ENCODE measurements at regions not wholly inside any gene's neighbourhood (a gene's known extent, or its start where the extent isn't known, plus 50 kb on each side); places are given as distances from the start of the nearest gene placed in this dataset.

DNA sequence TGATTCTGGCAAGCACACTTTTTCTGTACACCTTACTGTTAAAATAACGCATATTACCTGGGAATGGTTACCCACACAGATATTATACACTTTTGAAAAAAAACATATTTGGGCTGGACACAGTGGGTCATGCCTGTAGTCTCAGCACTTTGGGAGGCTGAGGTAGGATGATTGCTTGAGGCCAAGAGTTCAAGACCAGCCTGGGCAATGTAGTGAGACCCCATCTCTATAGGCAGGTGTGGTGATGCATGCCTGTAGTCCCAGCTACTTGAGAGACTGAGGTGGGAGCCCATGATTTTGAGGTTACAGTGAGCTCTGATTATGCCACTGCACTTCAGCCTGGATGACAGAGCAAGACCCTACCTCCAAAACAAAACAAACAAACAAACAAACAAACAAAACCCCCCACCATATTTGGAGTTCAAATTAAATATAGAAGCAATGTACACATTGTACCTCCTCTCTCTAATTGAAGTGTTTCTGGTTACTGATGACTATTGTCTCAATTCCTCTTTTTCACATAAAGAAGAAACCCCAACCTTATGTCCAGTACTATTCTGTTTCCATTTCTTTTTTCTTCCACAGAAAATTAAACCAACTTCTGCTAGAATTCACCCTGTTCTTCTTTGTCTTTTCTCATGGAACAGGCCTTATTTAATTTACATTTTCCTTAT is 152.6 kb upstream of the UMPS start:
- no peak for DNase-seq (ENCODE audit: low spot score)

DNA sequence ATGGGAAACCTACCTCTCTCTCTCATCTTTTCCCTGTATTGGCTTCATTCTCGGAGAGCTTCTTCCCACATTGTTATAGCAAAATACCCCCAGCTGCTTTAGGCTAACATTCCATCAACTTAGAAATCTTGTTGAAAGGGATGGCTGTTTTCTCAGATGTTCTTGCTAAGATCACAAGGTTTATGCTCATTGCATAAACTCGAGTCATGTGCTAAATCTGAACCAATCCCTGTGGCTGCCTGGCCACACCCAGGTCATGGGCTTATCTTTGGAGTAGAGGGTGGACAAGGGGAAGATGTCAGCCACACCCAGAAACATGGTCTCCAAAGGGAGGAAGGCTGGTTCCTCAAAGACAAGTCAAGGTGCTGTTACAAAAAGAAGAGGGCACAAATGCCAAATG is 150.6 kb upstream of the UMPS start:
- no peak for DNase-seq (ENCODE audit: low spot score)

DNA sequence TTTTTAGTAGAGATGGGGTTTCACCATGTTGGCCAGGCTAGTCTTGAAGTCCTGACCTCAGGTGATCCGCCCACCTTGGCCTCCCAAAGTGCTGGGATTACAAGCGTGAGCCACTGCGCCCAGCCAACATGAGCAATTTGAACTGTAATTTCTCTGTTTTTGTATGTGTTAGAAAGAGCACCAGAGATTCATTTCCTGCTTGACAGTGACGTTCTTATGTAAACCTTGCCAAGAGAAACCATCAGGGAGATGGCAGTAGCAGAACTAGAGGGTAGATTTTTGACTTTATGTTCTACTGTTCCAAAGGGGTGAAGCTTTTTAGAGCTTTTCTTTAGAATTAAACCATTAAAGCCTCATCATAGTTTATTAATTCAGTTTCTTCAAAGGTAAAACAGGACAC is 148.1 kb upstream of the UMPS start:
- DNase-seq (ENCODE audit: low spot score): no peak

DNA sequence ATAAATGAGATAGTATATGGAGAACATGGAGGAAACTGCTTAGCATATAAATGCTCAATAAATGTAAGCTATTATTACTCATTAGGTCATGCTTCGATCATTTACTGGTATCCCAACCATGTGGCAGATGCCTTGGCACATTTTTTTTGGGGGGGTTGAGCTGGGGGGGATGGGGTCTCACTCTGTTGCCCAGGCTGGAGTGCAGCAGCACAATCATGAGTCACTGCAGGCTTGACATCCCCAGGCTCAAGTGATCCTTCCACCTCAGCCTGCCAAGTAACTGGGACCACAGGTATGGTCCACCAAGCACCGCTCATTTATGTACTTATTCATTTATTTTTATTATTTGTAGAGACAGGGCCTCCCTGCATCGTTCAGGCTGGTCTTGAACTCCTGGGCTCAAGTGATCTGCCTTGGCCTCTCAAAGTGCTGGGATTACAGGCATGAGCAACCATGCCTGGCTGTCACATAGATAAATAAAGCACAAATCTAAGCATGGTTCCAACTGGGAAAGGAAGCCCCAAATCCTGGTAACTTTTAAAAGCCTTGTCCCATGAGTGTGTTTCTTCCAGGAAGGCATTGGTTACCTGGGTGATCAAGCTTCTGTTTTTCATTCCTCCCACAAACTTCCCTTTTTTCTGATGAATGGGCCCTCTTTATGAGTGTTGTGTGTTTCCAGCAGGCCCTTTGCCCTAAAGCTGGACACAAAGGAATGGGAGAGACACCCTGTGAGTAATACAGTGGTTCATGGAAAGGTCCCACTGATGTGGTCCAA is 147.4 kb upstream of the UMPS start:
- no peak for DNase-seq (ENCODE audit: low spot score)

DNA sequence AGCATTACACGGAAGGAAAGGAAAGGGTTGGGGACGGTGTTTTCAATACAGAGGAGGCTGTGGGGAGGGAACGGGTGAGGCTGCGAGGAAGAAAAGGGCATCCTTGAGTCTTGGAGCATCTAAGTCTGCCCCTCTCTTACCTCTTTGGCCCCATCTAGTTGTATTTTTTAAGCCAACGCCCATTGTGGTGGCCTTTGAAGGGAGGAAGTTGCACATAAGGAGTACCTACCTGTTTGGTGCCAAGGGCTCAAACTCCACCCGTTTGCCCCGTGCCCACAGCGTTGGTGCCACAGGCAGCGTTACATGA is 146.1 kb upstream of the UMPS start:
- no peak for DNase-seq (ENCODE audit: low spot score)

DNA sequence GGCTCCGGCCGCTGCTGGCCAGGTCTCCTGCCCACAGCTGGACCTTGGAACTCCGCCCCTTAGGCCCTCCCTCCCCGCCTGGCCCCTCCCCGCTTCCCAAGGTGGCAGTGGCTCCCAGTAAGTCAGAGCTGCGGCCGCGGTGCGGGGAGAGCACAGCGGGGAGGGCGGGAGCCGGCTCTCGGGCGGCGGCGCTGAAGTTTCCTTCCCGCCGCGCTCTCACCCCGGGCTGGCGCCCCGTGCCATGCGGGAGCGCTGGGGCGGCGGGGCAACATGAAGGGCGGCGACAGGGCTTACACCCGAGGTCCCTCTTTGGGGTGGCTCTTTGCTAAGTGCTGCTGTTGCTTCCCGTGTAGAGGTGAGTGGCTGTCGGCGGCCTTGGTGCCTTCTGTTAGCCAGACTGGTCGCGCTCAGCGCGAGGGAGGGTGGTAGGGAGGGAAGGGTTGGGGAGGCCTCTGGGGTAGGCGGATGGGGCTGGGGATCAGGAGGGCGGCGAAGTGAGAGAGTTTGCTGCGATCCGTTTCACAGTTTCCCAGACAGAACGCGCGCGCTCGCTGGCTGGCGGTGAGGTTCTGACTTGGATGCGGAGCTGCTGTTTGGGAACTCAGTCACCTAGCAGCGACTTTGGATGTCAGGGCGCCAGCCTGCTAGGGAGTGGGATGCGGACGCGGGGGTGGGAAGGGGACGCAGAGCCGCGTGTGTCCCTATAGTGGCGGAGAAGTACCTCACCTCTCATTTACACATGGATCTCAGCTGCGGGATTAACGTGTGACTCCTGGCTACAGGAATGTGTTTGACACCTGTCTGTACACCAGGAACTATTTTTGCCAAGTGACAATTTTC is 145.5 kb upstream of the UMPS start:
- no peak for DNase-seq (ENCODE audit: low spot score)

DNA sequence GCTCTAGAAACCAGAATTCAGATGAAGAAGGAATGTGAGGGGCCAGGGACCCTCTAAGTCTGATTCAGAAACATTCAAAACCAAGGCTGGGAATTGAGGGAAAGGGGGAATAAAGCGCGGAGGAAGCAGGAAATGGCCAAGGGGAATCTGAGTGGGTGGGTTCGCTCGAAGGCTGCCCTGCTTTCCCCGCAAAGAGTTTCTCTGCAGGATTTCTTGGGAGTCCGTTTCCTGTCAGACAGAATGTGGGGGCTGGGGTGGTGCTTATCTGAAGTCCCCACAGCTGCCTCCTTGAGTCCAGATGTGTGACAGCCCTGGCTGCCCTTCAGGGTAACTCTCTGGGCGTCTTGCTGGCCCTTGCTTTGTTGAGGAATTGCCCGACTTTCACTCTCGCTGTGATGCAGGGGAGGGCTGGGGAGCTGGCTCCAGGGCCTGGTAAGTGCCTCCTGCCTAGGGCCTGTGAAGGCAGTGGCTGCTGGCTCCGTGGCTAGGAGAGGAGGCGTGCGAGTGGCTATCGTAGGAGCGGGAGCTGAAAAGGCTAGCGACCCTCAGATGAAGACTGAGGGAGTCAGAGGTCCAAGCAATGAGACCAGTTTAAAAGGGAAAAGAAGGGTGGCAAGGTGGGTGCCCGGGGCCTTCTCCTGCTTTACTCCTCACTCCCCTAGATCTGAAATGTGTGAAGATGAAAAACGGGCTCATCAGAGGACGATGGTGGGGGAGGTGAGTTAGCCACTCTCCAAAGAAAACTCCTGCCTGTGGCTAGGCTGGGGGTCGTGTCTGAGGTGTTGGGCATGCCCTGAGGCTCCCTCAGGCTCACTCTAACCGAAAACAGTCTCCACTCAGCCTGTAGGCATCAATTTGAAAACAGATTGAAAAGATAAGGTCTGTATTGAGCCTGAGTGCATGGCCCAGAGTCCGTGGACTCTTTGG is 143.9 kb upstream of the UMPS start:
- DNase-seq (ENCODE audit: low spot score): no peak

DNA sequence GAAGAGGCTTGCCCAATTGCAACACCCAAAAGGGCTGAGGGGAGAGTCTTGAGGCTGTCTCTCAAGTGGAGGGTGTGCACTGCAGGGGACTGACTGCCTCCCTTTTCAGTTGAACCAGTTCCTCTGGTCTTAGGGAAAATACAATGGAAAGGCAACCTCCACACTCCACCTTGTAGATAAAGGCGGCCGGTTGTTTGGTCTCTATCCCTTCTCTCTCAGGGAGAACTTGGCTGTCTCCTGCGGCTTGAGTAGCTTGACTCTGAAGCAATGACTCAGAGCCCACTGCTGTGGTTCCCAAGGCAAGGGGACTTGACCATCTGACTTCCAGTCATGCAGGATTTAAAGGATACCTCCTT is 143.2 kb upstream of the UMPS start:
- DNase-seq (ENCODE audit: low spot score): no peak

DNA sequence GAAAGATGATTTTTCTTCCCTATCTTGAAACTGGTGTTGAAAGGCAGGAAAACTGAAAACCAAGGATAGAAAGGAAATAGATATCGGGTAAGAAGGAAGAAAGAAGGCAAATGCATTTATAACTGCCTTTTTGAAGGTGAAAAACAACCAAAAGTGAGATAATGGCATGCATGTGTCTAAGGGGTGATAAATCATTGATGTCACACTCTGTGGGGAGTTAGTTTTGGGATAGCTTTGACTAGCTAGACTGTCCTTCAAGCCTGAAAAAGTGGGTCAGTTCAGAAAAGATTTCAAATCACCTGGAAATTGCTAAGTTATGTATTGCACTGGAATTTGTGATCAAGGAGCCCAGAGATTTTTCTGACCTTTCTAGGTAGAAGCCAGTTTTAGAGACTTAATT is 142.2 kb upstream of the UMPS start:
- DNase-seq (ENCODE audit: low spot score): no peak

DNA sequence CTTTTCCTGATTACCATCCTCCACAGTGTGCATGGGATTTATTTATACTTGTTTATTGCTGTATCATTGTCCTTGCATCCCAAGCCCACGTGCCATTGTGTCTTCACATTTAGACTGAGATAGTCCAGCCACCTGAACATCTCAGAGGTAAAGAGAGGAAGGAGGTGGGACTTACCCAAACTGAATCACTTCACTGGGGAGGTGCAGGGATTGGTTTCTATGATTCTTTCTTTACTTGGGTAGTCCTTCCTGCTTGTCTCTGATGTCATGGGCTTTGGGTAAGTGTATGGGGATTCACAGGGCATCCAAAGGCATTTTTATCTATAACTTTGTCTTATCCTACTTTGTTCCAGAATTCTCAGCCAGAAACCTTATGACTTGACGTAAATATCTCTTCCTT is 141.5 kb upstream of the UMPS start:
- DNase-seq (ENCODE audit: low spot score): no peak

DNA sequence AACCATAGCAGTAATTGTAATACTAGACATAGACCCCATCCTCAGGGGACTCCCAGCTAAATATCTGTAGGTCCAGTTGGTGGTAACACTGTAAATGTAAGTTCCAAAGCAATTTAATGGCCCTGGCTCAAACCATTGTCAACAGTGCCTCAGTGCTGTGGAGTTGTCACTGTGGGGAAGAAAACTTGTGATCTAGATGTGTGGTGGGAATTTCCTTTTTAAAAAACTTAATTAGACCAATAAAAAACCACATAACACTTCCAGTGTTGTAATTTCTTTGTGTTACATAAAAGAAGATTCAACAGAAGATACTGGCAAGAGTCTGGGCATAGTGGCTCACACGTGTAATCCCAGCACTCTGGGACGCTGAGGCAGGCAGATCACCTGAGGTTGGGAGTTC is 138.6 kb upstream of the UMPS start:
- no peak for DNase-seq (ENCODE audit: low spot score)

DNA sequence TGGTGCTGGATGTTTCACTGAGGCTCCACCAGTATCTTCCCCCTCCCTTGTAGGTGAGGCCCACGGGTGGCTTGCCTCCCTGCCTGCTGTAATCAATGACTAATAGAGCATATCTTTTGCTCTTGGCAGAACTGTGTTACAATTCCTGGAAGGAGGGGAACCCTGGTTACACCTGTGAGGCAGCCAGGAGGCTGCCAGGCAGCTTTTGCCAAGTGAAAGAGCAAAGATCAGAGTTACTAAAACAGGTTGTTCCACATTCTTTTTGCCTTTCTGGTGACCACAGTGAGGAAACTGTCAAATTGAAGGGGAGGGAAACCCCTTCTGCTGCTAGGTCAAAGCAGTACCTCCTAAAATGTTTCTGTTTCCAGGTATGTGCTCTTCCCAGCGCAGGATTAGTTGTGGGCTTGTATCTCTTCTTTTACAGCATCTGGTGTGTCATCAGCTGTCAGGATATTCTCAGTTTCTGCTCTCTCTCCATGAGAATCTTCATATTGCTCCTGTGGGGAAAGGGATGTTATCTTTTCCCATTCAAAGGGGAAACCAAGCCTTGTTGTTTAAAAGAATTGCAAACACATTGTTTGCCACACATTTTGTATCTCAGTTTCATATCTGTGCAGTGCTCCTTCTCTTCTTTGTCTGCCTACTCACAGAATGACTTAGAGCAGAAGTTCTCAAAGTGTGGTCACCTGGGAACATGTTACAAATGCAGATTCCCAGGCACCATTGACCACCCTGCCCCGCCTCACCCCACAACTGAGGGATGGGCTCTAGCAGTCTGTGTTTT is 137.4 kb upstream of the UMPS start:
- DNase-seq (ENCODE audit: low spot score): no peak

DNA sequence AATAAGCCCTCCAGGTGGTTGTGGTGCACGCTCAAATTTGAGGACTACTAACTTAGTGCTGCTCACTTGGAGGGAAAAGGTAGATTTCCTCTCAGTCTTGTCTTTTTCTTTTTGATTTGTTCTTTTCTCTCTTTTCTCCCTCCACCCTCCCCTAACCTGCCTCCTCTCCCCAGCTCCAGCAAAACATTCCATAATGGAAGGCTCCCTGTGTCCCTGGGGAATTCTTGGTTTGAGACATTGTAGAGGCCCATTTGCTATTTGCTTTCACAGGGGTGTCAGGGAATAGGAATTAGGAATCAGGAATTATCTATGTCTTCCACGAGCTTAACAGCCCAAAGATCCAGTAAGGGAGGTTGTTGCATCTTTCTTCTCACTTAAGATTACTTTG is 136.8 kb upstream of the UMPS start:
- DNase-seq (ENCODE audit: low spot score): no peak

DNA sequence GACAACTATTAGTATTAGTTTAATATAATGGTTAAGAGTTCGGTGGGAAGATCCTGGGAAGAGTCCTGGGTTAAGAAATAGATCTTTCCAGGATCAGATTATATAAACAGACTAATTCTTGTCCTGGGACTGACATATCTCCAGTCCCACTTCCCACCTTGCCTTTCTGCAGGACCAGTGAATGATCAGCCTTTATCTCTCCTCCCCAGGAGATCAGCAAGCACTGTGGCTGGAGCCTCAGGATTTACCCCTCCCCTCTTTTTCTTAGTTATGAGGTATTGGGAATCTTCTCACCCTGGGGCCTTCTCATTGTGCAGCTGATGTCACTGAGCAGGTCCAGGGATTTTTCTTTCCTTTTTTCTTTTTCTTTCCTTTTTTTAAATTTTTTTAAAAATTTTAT is 135.7 kb upstream of the UMPS start:
- DNase-seq (ENCODE audit: low spot score): no peak

DNA sequence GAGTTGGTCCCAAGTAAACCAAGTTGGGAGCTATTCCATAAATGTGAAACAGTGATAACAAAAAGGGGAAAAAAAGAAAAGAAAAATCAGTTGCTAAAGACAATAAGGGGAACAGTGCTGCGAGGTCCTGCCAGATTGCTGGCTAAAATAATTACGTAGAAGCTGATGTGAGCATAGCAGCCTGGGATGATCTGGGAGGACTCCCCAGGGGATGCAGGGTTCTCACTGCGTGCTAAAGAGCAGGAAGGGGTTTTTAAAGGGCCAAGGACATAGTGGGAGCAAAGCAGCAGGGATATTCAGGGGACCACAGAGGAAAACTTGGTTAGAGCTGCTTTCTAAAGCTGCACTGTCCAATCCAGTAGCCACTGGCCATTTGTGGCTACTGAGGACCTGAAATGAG is 133.0 kb upstream of the UMPS start:
- no peak for DNase-seq (ENCODE audit: low spot score)

DNA sequence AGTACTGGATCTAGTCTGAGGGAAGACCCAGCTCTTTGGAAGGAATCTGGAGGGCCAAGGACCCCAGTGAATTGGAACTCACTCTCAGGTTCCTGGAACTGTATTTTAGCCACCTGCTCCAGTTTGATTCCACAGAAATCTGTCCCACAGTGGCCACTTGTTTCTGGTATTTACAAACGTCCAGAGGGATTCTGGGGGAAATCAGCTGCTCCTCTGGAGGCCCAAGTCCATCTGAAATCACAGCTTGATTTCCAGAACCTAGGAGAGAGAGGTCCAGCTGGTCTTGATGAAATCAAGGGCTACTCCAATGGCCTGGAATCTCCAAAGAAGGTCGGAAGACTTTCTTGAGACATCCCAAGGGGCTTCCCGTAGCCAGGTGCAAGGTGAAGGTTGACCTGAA is 132.3 kb upstream of the UMPS start:
- DNase-seq (ENCODE audit: low spot score): no peak

DNA sequence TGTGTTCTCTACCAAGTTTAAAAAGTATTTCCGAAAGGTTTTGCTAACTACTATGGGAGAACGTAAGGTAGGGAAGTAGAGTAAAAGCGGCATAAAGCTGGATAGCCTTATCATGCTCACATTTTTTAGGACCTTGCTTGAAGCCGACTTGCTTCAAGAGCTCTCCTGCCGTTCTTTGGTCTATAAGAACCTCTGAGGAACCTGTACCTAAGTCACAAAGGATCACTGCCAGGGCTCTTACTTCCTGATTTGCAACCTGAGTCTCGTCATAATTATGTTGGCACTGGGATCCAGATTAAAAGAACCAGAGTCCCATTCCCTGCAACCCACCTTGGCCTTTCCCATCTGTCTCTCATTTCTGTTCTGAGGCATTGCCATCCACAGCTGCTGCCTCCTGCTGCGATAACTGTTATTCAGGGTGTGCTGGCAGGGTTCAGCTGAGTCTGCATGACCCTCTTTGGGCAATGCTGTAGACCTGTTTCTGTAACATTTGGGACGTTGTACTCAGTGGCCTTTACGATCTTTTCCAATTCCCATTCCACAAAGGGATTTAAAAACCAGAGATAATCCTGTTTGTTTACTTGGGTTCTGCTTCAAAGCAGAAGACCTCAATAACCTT is 131.0 kb upstream of the UMPS start:
- DNase-seq (ENCODE audit: low spot score): no peak

DNA sequence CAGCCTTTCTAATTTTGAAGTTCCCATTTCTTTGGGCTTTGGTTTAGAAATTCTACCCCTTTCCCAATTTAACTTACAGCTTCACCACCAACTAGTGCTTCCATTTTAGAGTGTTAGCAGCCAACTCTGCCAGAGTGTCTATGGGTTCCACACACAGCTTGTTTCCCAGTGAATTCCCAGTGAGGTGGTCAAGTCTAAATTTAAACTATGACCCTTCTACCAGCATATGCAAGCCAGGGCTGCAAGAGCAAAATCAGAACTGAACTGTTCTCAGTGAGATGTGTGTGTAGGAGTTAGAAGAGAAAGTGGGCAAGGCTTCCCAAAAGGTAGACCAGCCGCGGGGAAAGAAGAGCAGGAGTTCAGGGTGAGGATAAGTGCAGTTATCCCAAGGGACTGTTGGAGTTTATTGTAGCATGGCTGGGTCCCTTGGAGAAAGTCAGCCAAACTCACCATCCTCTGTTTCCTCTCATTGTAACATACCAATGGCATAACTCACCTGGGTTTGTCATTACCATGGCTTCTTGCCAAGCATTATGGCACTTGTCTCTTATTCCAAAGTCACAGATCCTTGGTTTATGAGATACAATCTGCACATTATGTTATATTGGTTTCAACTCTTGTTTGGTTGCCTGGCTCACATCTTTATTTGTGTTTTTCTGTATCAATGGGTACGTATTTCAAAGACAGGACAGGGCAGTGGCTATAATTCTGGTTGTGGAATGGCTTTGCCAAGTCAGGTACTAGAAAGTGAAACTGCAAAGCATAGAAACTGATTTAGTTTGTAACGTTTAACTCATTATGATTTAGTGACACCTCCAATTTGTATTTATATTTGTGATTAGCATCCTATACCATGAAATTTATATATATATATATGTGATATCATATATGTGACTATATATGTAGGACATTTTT is 130.2 kb upstream of the UMPS start:
- DNase-seq (ENCODE audit: low spot score): no peak

DNA sequence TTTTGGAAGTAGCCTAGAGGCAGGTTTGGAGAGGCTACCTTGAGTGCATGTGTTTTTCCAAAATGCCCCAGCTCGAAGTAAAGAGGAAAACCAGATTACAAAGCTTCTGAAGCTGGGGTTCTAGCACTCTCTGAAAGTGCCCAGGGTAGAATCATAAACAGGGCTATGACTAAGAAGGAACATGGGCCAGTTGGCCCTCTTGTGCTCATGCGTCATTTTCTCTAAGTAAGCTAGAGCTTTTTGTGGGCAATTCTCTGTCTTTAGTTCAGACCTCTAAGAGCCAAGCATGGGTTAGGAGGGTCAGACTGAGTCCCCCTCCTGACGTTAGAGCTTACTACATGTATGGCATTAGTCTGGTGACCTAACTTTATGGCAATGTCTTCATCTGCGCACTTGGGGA is 129.5 kb upstream of the UMPS start:
- no peak for DNase-seq (ENCODE audit: low spot score)

DNA sequence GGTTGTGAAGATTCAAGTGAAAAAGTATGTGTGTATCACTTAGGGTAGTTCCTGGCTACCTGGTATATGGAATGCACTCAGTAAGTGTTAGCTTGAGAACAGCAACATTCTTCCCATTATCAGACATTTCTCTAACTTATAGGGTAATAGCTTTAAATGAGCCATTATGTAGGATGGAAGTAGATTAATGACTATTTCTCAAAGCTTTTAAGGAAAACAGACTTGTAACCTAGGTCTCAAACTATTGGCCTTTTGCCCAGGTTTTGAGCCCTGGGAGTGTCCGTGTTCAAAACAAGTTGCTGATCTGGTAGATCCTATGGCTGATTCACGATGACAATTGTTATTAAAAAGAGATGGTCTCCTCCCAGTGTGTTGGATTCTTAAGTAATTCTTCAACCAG is 129.1 kb upstream of the UMPS start:
- DNase-seq (ENCODE audit: low spot score): no peak
